Caki2 (cell line): ENCODE measurements at regions not wholly inside any gene's neighbourhood (a gene's known extent, or its start where the extent isn't known, plus 50 kb on each side); places are given as distances from the start of the nearest gene placed in this dataset.

Source experiments
- DNase-seq: peaks from one replicate; pipeline ENCODE4 v3.0.0-alpha.2; 2015; ENCODE audit warnings: low read depth
- in situ Hi-C: cut with HindIII; loops from 2 replicates; pipeline ENCODE4 v1.10.0; 2016; ENCODE audit warnings: low sequenced_read_pairs, low pct_unique_long_range_greater_than_20kb, mixed read lengths

GRCh38 chr2:12183032-12183645, 436.7 kb downstream of the LPIN1 start:
- in situ Hi-C loops = no loop called here
- DNase-seq = no peak

- in situ Hi-C loops = no loop called here
- DNase-seq = no peak
Observed at GRCh38 chr2:12192762-12193161, 446.3 kb downstream of the LPIN1 start.

GRCh38 chr2:12194968-12195367, 448.5 kb downstream of the LPIN1 start:
- in situ Hi-C loops = no loop called here
- DNase-seq = no peak

- in situ Hi-C loops = no loop called here
- DNase-seq = no peak
Observed at GRCh38 chr2:12196495-12196894, 450.1 kb downstream of the LPIN1 start.

GRCh38 chr2:12197133-12197532, 450.7 kb downstream of the LPIN1 start:
- no peak for DNase-seq
- in situ Hi-C loops = no loop called here

GRCh38 chr2:12199491-12200211, 453.2 kb downstream of the LPIN1 start:
- in situ Hi-C loops = no loop called here
- DNase-seq = no peak

GRCh38 chr2:12201369-12201768, 454.9 kb downstream of the LPIN1 start:
- no peak for DNase-seq
- in situ Hi-C loops = no loop called here

GRCh38 chr2:12202313-12203075, 456.1 kb downstream of the LPIN1 start:
- in situ Hi-C loops = no loop called here
- DNase-seq = no peak

GRCh38 chr2:12203528-12203927, 457.1 kb downstream of the LPIN1 start:
- DNase-seq = no peak
- in situ Hi-C loops = no loop called here

- DNase-seq = no peak
- in situ Hi-C loops = no loop called here
Observed at GRCh38 chr2:12205086-12205485, 458.7 kb downstream of the LPIN1 start.

- DNase-seq = no peak
- in situ Hi-C loops = no loop called here
Observed at GRCh38 chr2:12207491-12207890, 461.1 kb downstream of the LPIN1 start.

GRCh38 chr2:12210016-12210933, 463.8 kb downstream of the LPIN1 start:
- in situ Hi-C loops = no loop called here

GRCh38 chr2:12211326-12212175, 465.1 kb downstream of the LPIN1 start:
- in situ Hi-C loops = no loop called here
- no peak for DNase-seq

More at GRCh38 chr2:12210016-12210933, 463.8 kb downstream of the LPIN1 start:
- DNase-seq = no peak

GRCh38 chr2:12212841-12213597, 466.6 kb downstream of the LPIN1 start:
- no peak for DNase-seq
- in situ Hi-C loops = no loop called here

- in situ Hi-C loops = no loop called here
- DNase-seq = no peak
Observed at GRCh38 chr2:12217175-12217574, 470.7 kb downstream of the LPIN1 start.

- in situ Hi-C loops = no loop called here
- no peak for DNase-seq
Observed at GRCh38 chr2:12219761-12220160, 473.3 kb downstream of the LPIN1 start.

- in situ Hi-C loops = no loop called here
- no peak for DNase-seq
Observed at GRCh38 chr2:12221584-12221983, 475.2 kb downstream of the LPIN1 start.
